Mucosa of stomach (tissue), 1 donor: ENCODE measurements at regions not wholly inside any gene's neighbourhood (a gene's known extent, or its start where the extent isn't known, plus 50 kb on each side); places are given as distances from the start of the nearest gene placed in this dataset.
"Not testable (repeated sequence)": the region's sequence is repeated elsewhere in the genome, so short reads cannot be mapped to it uniquely, and the experiment has no call there.

ENCODE experiments used
- H3K27me3 ChIP-seq: one replicate; pipeline ENCODE4 v1.7.0; 2013; ENCODE audit warnings: mild to moderate bottlenecking, low read length; ENCODE audit not compliant: control insufficient read depth, insufficient read depth
- H3K36me3 ChIP-seq: one replicate; pipeline ENCODE4 v1.7.0; 2013; ENCODE audit warnings: low read length; ENCODE audit not compliant: control insufficient read depth, insufficient read depth
- H3K4me1 ChIP-seq: one replicate; pipeline ENCODE4 v1.7.0; 2013; ENCODE audit warnings: mild to moderate bottlenecking, low read length; ENCODE audit not compliant: control insufficient read depth, insufficient read depth
- H3K4me3 ChIP-seq: one replicate; pipeline ENCODE4 v1.7.0; 2013; ENCODE audit warnings: low read length
- H3K9ac ChIP-seq: one replicate; pipeline ENCODE4 v1.7.0; 2013; ENCODE audit warnings: mild to moderate bottlenecking, low read length, moderate library complexity
- H3K9me3 ChIP-seq: one replicate; pipeline ENCODE4 v1.7.0; 2013; ENCODE audit warnings: mild to moderate bottlenecking, low read length, moderate library complexity; ENCODE audit not compliant: control insufficient read depth
- donor health status: Pancreatic carcinoma.

DNA sequence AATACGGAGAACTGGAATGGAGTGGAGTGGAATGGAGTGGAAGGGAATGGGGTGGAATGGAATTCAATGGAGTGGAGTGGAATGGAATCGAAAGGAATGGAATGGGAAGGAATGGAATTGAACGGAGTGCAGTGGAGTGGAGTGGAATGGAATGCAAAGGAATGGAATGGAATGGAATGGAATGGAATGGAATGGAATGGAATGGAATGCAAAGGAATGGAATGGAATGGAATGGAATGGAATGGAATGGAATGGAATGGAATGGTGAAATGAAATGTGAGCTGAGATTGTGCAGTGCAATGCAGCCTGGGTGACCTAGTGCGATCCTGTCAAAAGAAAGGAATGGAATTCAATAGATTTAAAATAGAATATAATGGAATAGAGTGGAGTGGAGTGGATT, 357.3 kb upstream of the WSB1 start:
- not testable (repeated sequence) for H3K4me1 ChIP-seq, H3K36me3 ChIP-seq, H3K27me3 ChIP-seq, H3K9ac ChIP-seq, H3K4me3 ChIP-seq
- H3K9me3 ChIP-seq: peaks cover 11% of the 10 kb centered on the region

DNA sequence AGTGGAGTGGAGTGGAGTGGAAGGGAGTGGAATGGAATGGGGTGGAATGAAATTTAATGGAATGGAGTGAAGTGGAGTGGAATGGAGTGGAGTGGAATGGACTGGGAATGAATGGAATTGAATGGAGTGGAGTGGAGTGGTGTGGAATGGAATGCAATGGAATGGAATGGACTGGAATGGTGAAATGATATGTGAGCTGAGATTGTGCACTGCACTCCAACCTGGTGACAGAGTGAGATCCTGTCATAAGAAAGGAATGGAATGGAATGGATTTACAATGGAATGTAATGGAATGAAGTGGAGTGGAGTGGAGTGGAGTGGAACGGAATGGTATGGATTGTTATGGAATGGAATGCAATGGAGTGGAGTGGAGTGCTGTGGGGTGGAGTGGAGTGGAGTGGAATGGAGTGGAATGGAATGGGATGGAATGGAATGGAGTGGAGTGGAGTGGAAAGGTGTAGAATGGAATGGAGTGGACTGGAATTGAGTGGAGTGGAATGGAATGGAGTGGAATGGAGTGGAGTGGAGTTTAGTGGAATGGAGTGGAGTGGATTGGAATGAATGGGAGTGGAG, 356.1 kb upstream of the WSB1 start:
- H3K4me3 ChIP-seq, H3K27me3 ChIP-seq, H3K4me1 ChIP-seq, H3K9ac ChIP-seq, H3K36me3 ChIP-seq: not testable (repeated sequence)
- peaks cover 11% of the 10 kb centered on the region for H3K9me3 ChIP-seq

DNA sequence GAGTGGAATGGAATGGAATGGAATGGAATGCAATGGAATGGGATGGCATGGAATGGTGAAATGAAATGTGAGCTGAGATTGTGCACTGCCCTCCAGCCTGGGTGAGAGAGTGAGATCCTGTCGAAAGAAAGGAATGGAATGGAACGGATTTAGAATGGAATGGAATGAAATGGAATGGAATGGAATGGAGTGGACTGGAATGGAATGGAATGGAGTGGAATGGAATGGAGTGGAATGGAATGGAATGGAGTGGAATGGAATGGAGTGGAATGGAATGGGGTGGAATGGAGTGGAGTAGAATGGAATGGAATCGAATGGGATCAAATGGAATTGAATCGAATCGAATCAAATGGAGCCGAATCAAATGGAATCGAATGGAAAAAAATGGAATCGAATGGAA, 354.2 kb upstream of the WSB1 start:
- not testable (repeated sequence) for H3K4me1 ChIP-seq, H3K27me3 ChIP-seq, H3K4me3 ChIP-seq, H3K9ac ChIP-seq, H3K36me3 ChIP-seq
- peaks cover 11% of the 10 kb centered on the region for H3K9me3 ChIP-seq

DNA sequence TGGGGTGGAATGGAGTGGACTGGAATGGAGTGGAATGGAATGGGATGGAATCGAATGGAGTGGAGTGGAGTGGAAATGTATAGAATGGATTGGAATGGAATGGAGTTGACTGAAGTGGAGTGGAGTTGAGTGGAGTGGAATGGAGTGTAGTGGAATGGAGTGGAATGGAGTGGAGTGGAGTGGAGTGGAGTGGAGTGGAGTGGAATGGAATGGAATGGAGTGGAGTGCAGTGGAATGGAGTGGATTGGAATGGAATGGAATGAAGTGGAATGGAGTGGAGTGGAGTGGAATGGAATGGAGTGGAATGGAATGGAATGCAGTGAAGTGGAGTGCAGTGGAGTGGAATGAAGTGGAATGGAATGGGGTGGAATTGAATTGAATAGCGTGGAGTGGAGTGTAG, 353.3 kb upstream of the WSB1 start:
- not testable (repeated sequence) for H3K9ac ChIP-seq, H3K4me3 ChIP-seq, H3K27me3 ChIP-seq, H3K4me1 ChIP-seq, H3K36me3 ChIP-seq
- H3K9me3 ChIP-seq: peaks cover 11% of the 10 kb centered on the region

DNA sequence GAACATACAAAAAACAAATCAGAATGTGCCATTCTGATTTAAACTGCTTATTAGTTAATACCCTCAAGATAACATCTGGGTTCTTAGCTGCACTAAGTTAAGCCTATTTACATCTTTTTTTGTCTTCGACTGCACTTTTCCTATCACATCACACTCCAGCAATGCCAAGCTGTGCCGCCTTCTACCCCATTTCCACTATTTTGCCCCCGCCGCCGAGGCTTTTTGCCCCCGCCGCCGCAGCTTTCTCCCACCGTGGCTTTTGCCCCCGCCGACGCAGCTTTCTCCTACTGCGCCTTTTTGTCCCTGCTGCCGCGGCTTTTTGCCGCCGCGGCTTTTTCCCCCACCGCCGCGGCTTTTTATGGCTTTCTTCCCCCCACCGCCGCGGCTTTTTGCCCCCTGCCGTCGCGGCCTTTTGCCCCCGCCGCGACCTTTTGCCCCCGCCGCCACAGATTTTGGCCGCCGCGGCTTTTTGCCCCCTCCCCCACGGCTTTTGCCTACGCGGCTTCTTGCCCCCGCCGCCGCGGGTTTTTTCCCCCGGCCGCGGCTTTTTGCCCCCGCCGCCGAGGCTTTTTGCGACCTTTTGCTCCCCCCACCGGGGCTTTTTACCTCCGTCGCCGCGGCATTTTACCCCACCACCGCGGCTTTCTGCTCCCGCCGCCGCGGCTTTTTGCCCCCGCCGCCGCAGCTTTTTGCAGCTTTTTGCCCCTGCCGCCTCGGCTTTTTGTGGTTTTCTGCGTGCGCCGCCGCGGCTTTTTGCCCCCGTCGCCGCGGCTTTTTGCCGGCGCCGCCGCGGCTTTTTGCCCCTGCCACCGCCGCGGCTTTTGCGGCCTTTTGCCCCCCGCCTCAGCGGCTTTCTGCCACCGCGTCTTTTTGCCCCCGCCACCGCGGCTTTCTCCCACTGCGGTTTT, 331.4 kb upstream of the WSB1 start:
- no peaks in the 10 kb centered on the region for H3K9me3 ChIP-seq
- H3K4me3 ChIP-seq: no peak overlapping the region
- no peak overlapping the region for H3K9ac ChIP-seq
- H3K4me1 ChIP-seq: no peaks in the 10 kb centered on the region
- no peaks in the 10 kb centered on the region for H3K36me3 ChIP-seq
- H3K27me3 ChIP-seq: no peaks in the 10 kb centered on the region

DNA sequence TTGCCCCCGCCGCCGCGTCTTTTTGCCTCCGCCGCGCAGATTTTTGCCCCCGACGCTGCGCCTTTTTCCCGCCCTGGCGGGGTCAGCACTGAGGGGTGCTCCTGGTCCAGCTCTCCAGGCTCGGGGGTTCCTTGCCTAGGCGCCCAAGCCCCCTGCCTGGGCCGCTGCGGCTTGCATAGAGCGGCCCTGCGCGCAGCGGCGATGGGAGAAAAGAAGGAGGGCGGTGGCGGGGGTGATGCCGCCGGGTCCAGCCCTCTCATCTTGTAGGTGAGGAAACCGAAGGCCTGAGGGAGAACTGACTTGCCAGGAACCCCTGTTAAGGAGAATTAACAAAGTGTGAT, 330.8 kb upstream of the WSB1 start:
- Histone ChIP-seq H3K9me3 (no peaks in the 10 kb centered on the region), H3K9ac (no peak overlapping the region), H3K4me1 (no peaks in the 10 kb centered on the region), H3K27me3 (no peaks in the 10 kb centered on the region), H3K36me3 (no peaks in the 10 kb centered on the region), H3K4me3 (no peak overlapping the region)

DNA sequence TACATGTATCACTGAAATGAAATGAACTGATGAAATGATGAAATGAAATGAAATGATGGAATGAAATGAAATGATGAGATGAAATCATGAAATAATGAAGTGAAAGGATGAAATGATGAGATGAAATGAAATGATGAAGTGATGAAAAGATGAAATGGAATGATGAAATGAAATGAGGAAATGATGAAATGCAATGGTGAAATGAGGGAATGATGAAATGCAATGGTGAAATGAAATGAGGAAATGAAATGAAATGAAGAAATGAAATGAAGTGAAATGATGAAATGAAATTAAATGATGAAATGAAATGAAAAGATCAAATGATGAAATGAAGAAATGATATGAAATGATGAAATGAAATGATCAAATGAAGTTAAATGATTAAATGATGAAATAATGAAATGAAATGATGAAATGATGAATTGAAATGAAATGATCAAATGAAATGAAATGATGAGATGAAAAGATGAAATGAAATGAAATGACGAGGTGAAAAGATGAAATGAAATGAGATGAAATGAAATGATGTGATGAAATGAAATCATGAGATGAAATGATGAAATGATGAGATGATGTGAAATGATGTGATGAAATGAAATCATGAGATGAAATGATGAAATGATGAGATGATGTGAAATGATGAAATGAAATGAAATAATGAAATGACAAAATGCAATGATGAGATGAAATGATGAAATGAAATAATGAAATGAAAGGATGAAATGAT, 327.9 kb upstream of the WSB1 start:
- H3K9ac ChIP-seq, H3K36me3 ChIP-seq, H3K27me3 ChIP-seq, H3K4me1 ChIP-seq, H3K4me3 ChIP-seq, H3K9me3 ChIP-seq: not testable (repeated sequence)

DNA sequence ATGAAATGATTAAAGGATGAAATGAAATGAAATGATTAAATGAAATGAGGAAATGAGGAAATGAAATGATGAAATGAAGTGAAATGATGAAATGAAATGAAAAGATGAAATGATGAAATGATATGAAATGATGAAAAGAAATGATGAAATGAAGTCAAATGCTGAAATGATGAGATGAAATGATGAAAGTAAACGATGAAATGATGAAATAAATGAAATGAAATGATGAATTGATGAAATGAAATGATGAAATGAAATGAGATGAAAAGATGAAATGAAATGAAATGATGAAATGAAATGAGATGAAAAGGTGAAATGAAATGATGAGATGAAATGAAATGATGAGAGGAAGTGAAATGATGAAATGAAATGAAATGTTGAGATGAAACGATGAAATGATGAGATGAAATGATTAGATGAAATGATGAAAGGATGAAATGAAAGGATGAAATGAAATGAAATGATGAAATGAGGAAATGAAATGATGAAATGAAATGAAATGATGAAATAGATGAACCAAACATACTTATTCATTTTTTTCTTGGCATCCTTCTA, 327.2 kb upstream of the WSB1 start:
- not testable (repeated sequence) for H3K36me3 ChIP-seq, H3K9me3 ChIP-seq, H3K4me1 ChIP-seq, H3K4me3 ChIP-seq, H3K27me3 ChIP-seq, H3K9ac ChIP-seq

DNA sequence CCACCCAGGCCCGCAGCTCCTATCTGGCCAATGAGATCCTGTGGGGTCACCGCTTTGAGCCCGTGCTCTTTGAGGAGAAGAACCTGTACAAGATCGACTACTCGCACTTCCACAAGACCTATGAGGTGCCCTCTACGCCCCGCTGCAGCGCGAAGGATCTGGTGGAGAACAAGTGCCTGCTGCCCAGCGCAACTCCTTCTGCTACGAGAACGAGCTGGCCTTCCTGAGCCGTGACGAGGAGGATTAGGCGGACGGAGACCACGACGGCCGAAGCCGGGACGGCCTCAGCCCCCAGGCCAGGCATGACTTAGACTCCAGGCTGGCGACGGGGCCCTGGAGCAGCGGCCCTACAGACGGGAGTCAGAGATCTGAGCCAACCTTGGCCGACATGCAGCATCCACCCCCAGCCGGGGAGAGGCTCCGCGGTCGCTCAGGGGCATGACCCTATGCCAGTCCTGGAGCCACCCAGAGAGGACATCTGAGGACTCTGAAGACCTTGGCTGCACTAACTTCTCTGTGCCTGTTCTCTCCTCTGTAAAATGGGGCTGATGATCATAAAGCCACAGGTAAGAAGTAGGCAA, 312.0 kb upstream of the WSB1 start:
- not testable (repeated sequence) for H3K9ac ChIP-seq, H3K4me1 ChIP-seq, H3K4me3 ChIP-seq, H3K9me3 ChIP-seq, H3K36me3 ChIP-seq, H3K27me3 ChIP-seq

DNA sequence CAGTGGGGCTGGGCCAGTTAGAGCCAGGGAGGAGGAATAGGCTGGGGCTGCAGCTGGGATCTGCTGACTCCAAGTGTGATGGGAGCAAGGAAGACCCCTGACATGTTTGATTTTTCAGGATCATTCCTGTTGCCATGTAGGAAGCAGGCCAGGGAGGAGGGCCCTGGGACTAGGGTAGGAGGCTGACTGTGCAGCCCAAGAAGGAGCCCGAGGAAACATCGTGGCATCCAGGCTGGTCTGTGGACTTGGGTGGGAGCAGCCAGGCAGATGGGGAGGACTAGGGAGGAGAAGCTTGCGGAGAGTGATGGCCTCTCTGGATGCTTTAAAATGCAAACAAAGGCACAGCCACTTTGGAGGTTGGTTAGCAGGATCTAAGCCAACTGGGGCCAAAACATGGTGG, 311.4 kb upstream of the WSB1 start:
- not testable (repeated sequence) for H3K27me3 ChIP-seq, H3K4me3 ChIP-seq, H3K9ac ChIP-seq, H3K4me1 ChIP-seq, H3K36me3 ChIP-seq, H3K9me3 ChIP-seq

DNA sequence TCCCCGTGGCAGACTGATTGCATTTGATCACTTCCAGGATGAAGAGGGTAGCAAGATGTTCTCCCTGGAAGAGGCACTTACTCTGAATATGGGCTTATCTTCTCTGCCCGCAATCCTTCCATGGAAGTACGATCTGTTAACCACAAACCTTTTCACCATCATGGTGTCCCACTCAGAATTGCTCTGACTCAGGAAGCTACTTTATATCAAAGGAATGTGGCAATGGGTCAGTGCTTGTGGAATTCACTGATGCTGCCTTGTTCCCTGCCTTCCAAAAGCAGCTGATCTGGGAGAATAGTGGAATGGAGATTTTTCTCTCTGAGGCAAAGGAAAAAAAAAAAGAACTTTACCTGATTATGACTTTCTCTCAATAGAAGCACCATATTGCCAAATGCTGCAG, 306.1 kb upstream of the WSB1 start:
- not testable (repeated sequence) for H3K4me1 ChIP-seq, H3K9me3 ChIP-seq, H3K9ac ChIP-seq, H3K36me3 ChIP-seq, H3K27me3 ChIP-seq, H3K4me3 ChIP-seq

DNA sequence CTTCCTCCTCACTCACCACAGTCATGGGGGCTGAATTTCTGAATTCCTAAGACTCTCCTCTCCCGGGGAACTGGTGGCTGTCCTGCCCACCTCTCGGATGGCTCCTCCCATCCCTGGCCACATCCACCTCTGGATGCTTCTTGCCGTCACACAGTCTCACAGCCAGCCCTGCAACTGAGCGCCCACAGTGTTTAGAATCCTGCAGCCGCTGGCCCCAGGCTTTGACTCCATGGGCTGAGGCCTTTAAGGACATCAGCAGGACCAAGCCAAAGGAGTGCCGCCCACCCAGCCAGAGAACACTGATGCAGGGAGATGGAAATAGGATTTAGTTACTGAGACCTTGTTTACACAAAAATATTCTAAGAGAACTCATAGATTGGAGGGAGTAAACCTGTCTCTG, 299.3 kb upstream of the WSB1 start:
- H3K4me1 ChIP-seq, H3K9me3 ChIP-seq, H3K36me3 ChIP-seq, H3K27me3 ChIP-seq, H3K9ac ChIP-seq, H3K4me3 ChIP-seq: not testable (repeated sequence)
